DOHH2 (cell line): ENCODE measurements at regions not wholly inside any gene's neighbourhood (a gene's known extent, or its start where the extent isn't known, plus 50 kb on each side); places are given as distances from the start of the nearest gene placed in this dataset.

Experiments used
- CTCF ChIP-seq: fragments of 200-600 bp; sonication (generic); IDR thresholded peaks from one replicate; pipeline ENCODE4 v1.5.1; 2014; ENCODE audit warnings: antibody characterized with exemption, mild to moderate bottlenecking, low read depth, low read length; ENCODE audit not compliant: poor library complexity, severe bottlenecking
- EZH2phosphoT487 ChIP-seq: fragments of 200-600 bp; sonication (generic); IDR thresholded peaks from 2 replicates; pipeline ENCODE4 v1.6.1; 2017; ENCODE audit warnings: borderline replicate concordance, mild to moderate bottlenecking, antibody characterized with exemption, low read length, moderate library complexity, mixed read lengths

GRCh38 chr19:28656644-28657043, 556.3 kb downstream of the UQCRFS1 start:
- TF ChIP-seq CTCF = no peak
- TF ChIP-seq EZH2phosphoT487 = no peak
